IPS-20b (cell line): ENCODE measurements at regions not wholly inside any gene's neighbourhood (a gene's known extent, or its start where the extent isn't known, plus 50 kb on each side); places are given as distances from the start of the nearest gene placed in this dataset.

Source experiments
- H3K27ac ChIP-seq: one replicate; pipeline ENCODE4 v1.5.1; 2013; ENCODE audit warnings: low read length
- H3K27me3 ChIP-seq: 2 replicates; pipeline ENCODE4 v1.6.1; 2013; ENCODE audit warnings: mild to moderate bottlenecking, low read length, inconsistent platforms; ENCODE audit not compliant: insufficient read depth
- H3K36me3 ChIP-seq: 2 replicates; pipeline ENCODE4 v1.6.1; 2013; ENCODE audit warnings: low read depth, mild to moderate bottlenecking, inconsistent platforms, low read length, moderate library complexity; ENCODE audit not compliant: insufficient read depth
- H3K4me1 ChIP-seq: 2 replicates; pipeline ENCODE4 v1.6.1; 2013; ENCODE audit warnings: mild to moderate bottlenecking, control low read depth, inconsistent platforms, low read length, moderate library complexity; ENCODE audit not compliant: insufficient read depth
- H3K4me3 ChIP-seq: 2 replicates; pipeline ENCODE4 v1.5.1; 2013; ENCODE audit warnings: mild to moderate bottlenecking, low read length, inconsistent platforms
- H3K9ac ChIP-seq: 2 replicates; pipeline ENCODE4 v1.6.1; 2013; ENCODE audit warnings: low read depth, mild to moderate bottlenecking, inconsistent platforms, low read length, moderate library complexity
- H3K9me3 ChIP-seq: 2 replicates; pipeline ENCODE4 v1.6.1; 2013; ENCODE audit warnings: mild to moderate bottlenecking, low read depth, low read length, inconsistent platforms; ENCODE audit not compliant: insufficient read depth

GRCh38 chr6:128617285-128617684 lies 96.9 kb upstream of the PTPRK start:
- Histone ChIP-seq H3K27ac (no peak overlapping the region), H3K9me3 (no peaks in the 10 kb centered on the region), H3K4me3 (no peak overlapping the region)

GRCh38 chr6:128616342-128616741 lies 95.9 kb upstream of the PTPRK start:
- Histone ChIP-seq H3K36me3 (no peaks in the 10 kb centered on the region), H3K4me3 (no peak overlapping the region), H3K9me3 (no peaks in the 10 kb centered on the region), H3K4me1 (peaks cover 4% of the 10 kb centered on the region; the same call in 1 of the 2 replicates), H3K27ac (no peak overlapping the region), H3K27me3 (no peaks in the 10 kb centered on the region), H3K9ac (no peak overlapping the region)

More at GRCh38 chr6:128617285-128617684, 96.9 kb upstream of the PTPRK start:
- Histone ChIP-seq H3K4me1 (peaks cover 4% of the 10 kb centered on the region; the same call in 1 of the 2 replicates), H3K9ac (no peak overlapping the region), H3K36me3 (no peaks in the 10 kb centered on the region), H3K27me3 (no peaks in the 10 kb centered on the region)

- Histone ChIP-seq H3K36me3 (no peaks in the 10 kb centered on the region), H3K4me3 (no peak overlapping the region), H3K9ac (no peak overlapping the region), H3K27me3 (no peaks in the 10 kb centered on the region), H3K27ac (no peak overlapping the region), H3K9me3 (no peaks in the 10 kb centered on the region), H3K4me1 (no peaks in the 10 kb centered on the region)
These were observed 86.2 kb upstream of the PTPRK start for GRCh38 chr6:128606611-128607010.

- no peaks in the 10 kb centered on the region for H3K4me1 ChIP-seq
- no peaks in the 10 kb centered on the region for H3K27me3 ChIP-seq
- H3K9ac ChIP-seq: no peak overlapping the region
- no peak overlapping the region for H3K27ac ChIP-seq
- no peaks in the 10 kb centered on the region for H3K9me3 ChIP-seq
- H3K36me3 ChIP-seq: no peaks in the 10 kb centered on the region
- no peak overlapping the region for H3K4me3 ChIP-seq
These were observed 85.6 kb upstream of the PTPRK start for GRCh38 chr6:128605961-128606360.

GRCh38 chr6:128601060-128601459 lies 80.7 kb upstream of the PTPRK start:
- no peak overlapping the region for H3K4me3 ChIP-seq
- 0 out of 2 replicates have a peak, but pooled peaks cover 3% of the 10 kb centered on the region for H3K4me1 ChIP-seq
- no peaks in the 10 kb centered on the region for H3K27me3 ChIP-seq
- no peaks in the 10 kb centered on the region for H3K36me3 ChIP-seq
- H3K9ac ChIP-seq: no peak overlapping the region
- H3K27ac ChIP-seq: no peak overlapping the region
- H3K9me3 ChIP-seq: no peaks in the 10 kb centered on the region

GRCh38 chr6:128600397-128600951 lies 80.1 kb upstream of the PTPRK start:
- 0 out of 2 replicates have a peak, but pooled peaks cover 3% of the 10 kb centered on the region for H3K4me1 ChIP-seq
- no peak overlapping the region for H3K27ac ChIP-seq
- no peaks in the 10 kb centered on the region for H3K27me3 ChIP-seq
- no peaks in the 10 kb centered on the region for H3K36me3 ChIP-seq
- no peaks in the 10 kb centered on the region for H3K9me3 ChIP-seq
- no peak overlapping the region for H3K9ac ChIP-seq
- H3K4me3 ChIP-seq: no peak overlapping the region

GRCh38 chr6:128599036-128599435 lies 78.6 kb upstream of the PTPRK start:
- Histone ChIP-seq H3K36me3 (no peaks in the 10 kb centered on the region), H3K27me3 (no peaks in the 10 kb centered on the region), H3K4me3 (no peak overlapping the region), H3K4me1 (0 out of 2 replicates have a peak, but pooled peaks cover 3% of the 10 kb centered on the region), H3K9ac (no peak overlapping the region), H3K9me3 (no peaks in the 10 kb centered on the region), H3K27ac (no peak overlapping the region)

- Histone ChIP-seq H3K9ac (no peak overlapping the region), H3K4me3 (no peak overlapping the region), H3K27ac (no peak overlapping the region), H3K4me1 (0 out of 2 replicates have a peak, but pooled peaks cover 3% of the 10 kb centered on the region), H3K27me3 (no peaks in the 10 kb centered on the region), H3K9me3 (no peaks in the 10 kb centered on the region), H3K36me3 (no peaks in the 10 kb centered on the region)
These were observed 78.2 kb upstream of the PTPRK start for GRCh38 chr6:128598571-128598970.

- Histone ChIP-seq H3K9me3 (no peaks in the 10 kb centered on the region), H3K36me3 (no peaks in the 10 kb centered on the region), H3K4me1 (0 out of 2 replicates have a peak, but pooled peaks cover 3% of the 10 kb centered on the region), H3K9ac (no peak overlapping the region), H3K4me3 (no peak overlapping the region), H3K27ac (no peak overlapping the region), H3K27me3 (no peaks in the 10 kb centered on the region)
These were observed 77.6 kb upstream of the PTPRK start for GRCh38 chr6:128597956-128598355.

GRCh38 chr6:128597004-128597403 lies 76.6 kb upstream of the PTPRK start:
- no peaks in the 10 kb centered on the region for H3K27me3 ChIP-seq
- H3K36me3 ChIP-seq: no peaks in the 10 kb centered on the region
- 0 out of 2 replicates have a peak, but pooled peaks cover 3% of the 10 kb centered on the region for H3K4me1 ChIP-seq
- H3K9me3 ChIP-seq: no peaks in the 10 kb centered on the region
- no peak overlapping the region for H3K27ac ChIP-seq
- H3K9ac ChIP-seq: no peak overlapping the region
- no peak overlapping the region for H3K4me3 ChIP-seq

- Histone ChIP-seq H3K9me3 (no peaks in the 10 kb centered on the region), H3K27ac (no peak overlapping the region), H3K27me3 (no peaks in the 10 kb centered on the region), H3K9ac (no peak overlapping the region), H3K4me1 (0 out of 2 replicates have a peak, but pooled peaks cover 3% of the 10 kb centered on the region), H3K36me3 (no peaks in the 10 kb centered on the region), H3K4me3 (no peak overlapping the region)
These were observed 75.1 kb upstream of the PTPRK start for GRCh38 chr6:128595544-128595943.

- H3K4me3 ChIP-seq: no peak overlapping the region
- no peaks in the 10 kb centered on the region for H3K36me3 ChIP-seq
- no peaks in the 10 kb centered on the region; the same call in 1 of the 2 replicates for H3K9me3 ChIP-seq
- H3K9ac ChIP-seq: no peak overlapping the region
- H3K27me3 ChIP-seq: no peaks in the 10 kb centered on the region
- H3K27ac ChIP-seq: no peak overlapping the region
- H3K4me1 ChIP-seq: peaks cover 5% of the 10 kb centered on the region
These were observed 65.7 kb upstream of the PTPRK start for GRCh38 chr6:128586095-128586494.
